PC-9 (cell line): ENCODE measurements at regions not wholly inside any gene's neighbourhood (a gene's known extent, or its start where the extent isn't known, plus 50 kb on each side); places are given as distances from the start of the nearest gene placed in this dataset.

Source experiments
- BruUV-seq: library from RNA; stranded (reverse); fragments of 400-500 nt; replicated peaks from 2 replicates; lab custom pipeline; 2021; lab: Mats Ljungman, UMichigan
- CTCF ChIA-PET: fragments of 300-600 bp; sonication (Branson Sonifier 250); formaldehyde crosslinking; loops from one replicate; lab custom pipeline; 2022; ENCODE audit warnings: antibody characterized with exemption; lab: Charles Lee
- POLR2A ChIA-PET: fragments of 300-600 bp; sonication (Branson Sonifier 250); formaldehyde crosslinking; loops from one replicate; lab custom pipeline; 2022; ENCODE audit warnings: antibody characterized with exemption; ENCODE audit not compliant: unreplicated experiment; lab: Charles Lee
- DNase-seq, 2 experiments: peaks; one replicate each; pipeline versions ENCODE4 v3.0.0 to v3.0.0-alpha.2; 2015 to 2022; ENCODE audit warnings: mixed read lengths in 1 of 2
- H2AFZ ChIP-seq: fragments of 200-600 bp; sonication (generic); 2 replicates; pipeline ENCODE4 v1.8.1; 2017; ENCODE audit warnings: antibody characterized with exemption
- H3F3A ChIP-seq: fragments of 200-600 bp; sonication (generic); 2 replicates; pipeline ENCODE4 v1.8.1; 2017; ENCODE audit warnings: antibody characterized with exemption, mild to moderate bottlenecking, low read depth; ENCODE audit not compliant: insufficient read depth
- H3K27ac ChIP-seq: fragments of 200-600 bp; sonication (generic); 2 replicates; pipeline ENCODE4 v1.6.1; 2016; ENCODE audit warnings: mixed run types
- H3K27me3 ChIP-seq: fragments of 200-600 bp; sonication (generic); 2 replicates; pipeline ENCODE4 v1.6.1; 2016; ENCODE audit warnings: low read depth, mixed run types; ENCODE audit not compliant: insufficient read depth
- H3K36me3 ChIP-seq: fragments of 200-600 bp; sonication (generic); 2 replicates; pipeline ENCODE4 v1.6.1; 2016; ENCODE audit warnings: low read depth, mixed run types
- H3K4me1 ChIP-seq: fragments of 200-600 bp; sonication (generic); replicated peaks from 2 replicates; pipeline ENCODE4 v1.6.1; 2016; ENCODE audit warnings: mixed run types; ENCODE audit not compliant: insufficient read depth
- H3K4me2 ChIP-seq: fragments of 200-600 bp; sonication (generic); 2 replicates; pipeline ENCODE4 v1.6.1; 2017; ENCODE audit warnings: mixed run types
- H3K4me3 ChIP-seq: fragments of 200-600 bp; sonication (generic); 2 replicates; pipeline ENCODE4 v1.6.1; 2016; ENCODE audit warnings: mixed run types
- H3K79me2 ChIP-seq: fragments of 200-600 bp; sonication (generic); 2 replicates; pipeline ENCODE4 v1.6.1; 2017; ENCODE audit warnings: low read depth, mixed run types
- H3K9me2 ChIP-seq: fragments of 200-600 bp; sonication (generic); 2 replicates; pipeline ENCODE4 v1.8.1; 2017; ENCODE audit warnings: mild to moderate bottlenecking; ENCODE audit not compliant: insufficient read depth
- H3K9me3 ChIP-seq: fragments of 200-600 bp; sonication (generic); 2 replicates; pipeline ENCODE4 v1.8.1; 2016; ENCODE audit warnings: low read depth; ENCODE audit not compliant: insufficient read depth
- H4K20me1 ChIP-seq: fragments of 200-600 bp; sonication (generic); 2 replicates; pipeline ENCODE4 v1.8.1; 2017; ENCODE audit not compliant: insufficient read depth
- EZH2 ChIP-seq: fragments of 200-600 bp; sonication (generic); IDR thresholded peaks from 2 replicates; pipeline ENCODE4 v1.8.0; 2017; ENCODE audit warnings: antibody characterized with exemption, low read depth
- intact Hi-C: fragments of 100-400 bp; cut with micrococcal nuclease; formaldehyde crosslinking; loops from one replicate; pipeline ENCODE4 v1.10.0; 2022; ENCODE audit not compliant: unreplicated experiment
- TF ChIP-seq, protein P1 (sequence below): fragments of 200-600 bp; sonication (generic); conservative IDR thresholded peaks from 2 replicates; pipeline ENCODE4 v1.6.1; 2017; ENCODE audit warnings: mixed run types, antibody characterized with exemption, mild to moderate bottlenecking, moderate library complexity

- H3K4me3 ChIP-seq: no peak overlapping the region
- no peaks in the 10 kb centered on the region for H3K4me1 ChIP-seq
- H3K79me2 ChIP-seq: no peaks in the 10 kb centered on the region
- H3K4me2 ChIP-seq: no peak overlapping the region
- TF ChIP-seq, protein P1, sequence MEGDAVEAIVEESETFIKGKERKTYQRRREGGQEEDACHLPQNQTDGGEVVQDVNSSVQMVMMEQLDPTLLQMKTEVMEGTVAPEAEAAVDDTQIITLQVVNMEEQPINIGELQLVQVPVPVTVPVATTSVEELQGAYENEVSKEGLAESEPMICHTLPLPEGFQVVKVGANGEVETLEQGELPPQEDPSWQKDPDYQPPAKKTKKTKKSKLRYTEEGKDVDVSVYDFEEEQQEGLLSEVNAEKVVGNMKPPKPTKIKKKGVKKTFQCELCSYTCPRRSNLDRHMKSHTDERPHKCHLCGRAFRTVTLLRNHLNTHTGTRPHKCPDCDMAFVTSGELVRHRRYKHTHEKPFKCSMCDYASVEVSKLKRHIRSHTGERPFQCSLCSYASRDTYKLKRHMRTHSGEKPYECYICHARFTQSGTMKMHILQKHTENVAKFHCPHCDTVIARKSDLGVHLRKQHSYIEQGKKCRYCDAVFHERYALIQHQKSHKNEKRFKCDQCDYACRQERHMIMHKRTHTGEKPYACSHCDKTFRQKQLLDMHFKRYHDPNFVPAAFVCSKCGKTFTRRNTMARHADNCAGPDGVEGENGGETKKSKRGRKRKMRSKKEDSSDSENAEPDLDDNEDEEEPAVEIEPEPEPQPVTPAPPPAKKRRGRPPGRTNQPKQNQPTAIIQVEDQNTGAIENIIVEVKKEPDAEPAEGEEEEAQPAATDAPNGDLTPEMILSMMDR: no peak
- TF ChIP-seq EZH2: no peak
- no peaks in the 10 kb centered on the region; the same call in 1 of the 2 replicates for H3K9me2 ChIP-seq
- H3K9me3 ChIP-seq: no peaks in the 10 kb centered on the region
- H3F3A ChIP-seq: no peaks in the 10 kb centered on the region
- no peak for DNase-seq
- intact Hi-C loops: no loop called here
- ChIA-PET CTCF (no interaction called here), POLR2A (no interaction called here)
- H4K20me1 ChIP-seq: no peaks in the 10 kb centered on the region
- no TSS peak for BruUV-seq
- H3K27me3 ChIP-seq: no peaks in the 10 kb centered on the region
- no peak overlapping the region for H2AFZ ChIP-seq
- H3K27ac ChIP-seq: no peak overlapping the region
- no peaks in the 10 kb centered on the region for H3K36me3 ChIP-seq
Measured at GRCh38 chr18:4658804-4659203, 203.7 kb upstream of the DLGAP1 start.

GRCh38 chr18:4653418-4653817, 198.3 kb upstream of the DLGAP1 start:
- TF ChIP-seq EZH2: no peak
- TF ChIP-seq, protein P1: no peak
- H3K9me3 ChIP-seq: no peaks in the 10 kb centered on the region
- H3K4me1 ChIP-seq: no peaks in the 10 kb centered on the region
- H2AFZ ChIP-seq: no peak overlapping the region
- intact Hi-C loops: no loop called here
- H3K4me2 ChIP-seq: no peak overlapping the region
- no peak for DNase-seq
- no peaks in the 10 kb centered on the region for H4K20me1 ChIP-seq
- ChIA-PET POLR2A (no interaction called here), CTCF (no interaction called here)
- H3K27me3 ChIP-seq: no peaks in the 10 kb centered on the region
- H3K27ac ChIP-seq: no peak overlapping the region
- no peak overlapping the region for H3K4me3 ChIP-seq
- H3F3A ChIP-seq: no peaks in the 10 kb centered on the region
- H3K36me3 ChIP-seq: no peaks in the 10 kb centered on the region
- no peaks in the 10 kb centered on the region for H3K9me2 ChIP-seq
- no TSS peak for BruUV-seq
- no peaks in the 10 kb centered on the region for H3K79me2 ChIP-seq

- H2AFZ ChIP-seq: no peak overlapping the region
- no peaks in the 10 kb centered on the region for H3K9me3 ChIP-seq
- no TSS peak for BruUV-seq
- no peak for DNase-seq
- intact Hi-C loops: no loop called here
- CTCF ChIA-PET: no interaction called here
- POLR2A ChIA-PET: no interaction called here
- H3F3A ChIP-seq: no peaks in the 10 kb centered on the region
- no peaks in the 10 kb centered on the region for H3K36me3 ChIP-seq
- no peaks in the 10 kb centered on the region for H3K79me2 ChIP-seq
- no peaks in the 10 kb centered on the region for H4K20me1 ChIP-seq
- no peaks in the 10 kb centered on the region for H3K4me1 ChIP-seq
- no peak overlapping the region for H3K4me3 ChIP-seq
- H3K27ac ChIP-seq: no peak overlapping the region
- TF ChIP-seq, protein P1: no peak
- TF ChIP-seq EZH2: no peak
- H3K4me2 ChIP-seq: no peak overlapping the region
- H3K27me3 ChIP-seq: no peaks in the 10 kb centered on the region
- no peaks in the 10 kb centered on the region for H3K9me2 ChIP-seq
Measured at GRCh38 chr18:4641771-4642368, 186.8 kb upstream of the DLGAP1 start.
